Thyroid gland (tissue), 4 donors: ENCODE measurements at regions not wholly inside any gene's neighbourhood (a gene's known extent, or its start where the extent isn't known, plus 50 kb on each side); places are given as distances from the start of the nearest gene placed in this dataset.

Experiments used
- DNase-seq, 2 donors: peaks; one replicate each; pipeline ENCODE4 v3.0.0-alpha.2; 2019
- H3K27ac ChIP-seq, 3 donors: fragments of 200-600 bp; sonication (generic); 1 replicate in 2 of 3; 2 replicates in 1 of 3; pipeline ENCODE4 v1.5.1; 2016 to 2019; ENCODE audit warnings: mild to moderate bottlenecking in 1 of 3, moderate library complexity in 1 of 3
- H3K27me3 ChIP-seq: fragments of 200-600 bp; sonication (generic); one replicate; pipeline ENCODE4 v1.5.1; 2019
- H3K36me3 ChIP-seq, 2 donors: fragments of 200-600 bp; sonication (generic); one replicate each; pipeline ENCODE4 v1.5.1; 2016 to 2019
- H3K4me1 ChIP-seq, 2 donors: fragments of 200-600 bp; sonication (generic); one replicate each; pipeline ENCODE4 v1.5.1; 2017 to 2019
- H3K4me3 ChIP-seq, 3 donors: fragments of 200-600 bp; sonication (generic); replicated peaks in 1 of 3; 1 replicate in 2 of 3; 2 replicates in 1 of 3; pipeline ENCODE4 v1.5.1; 2016; ENCODE audit warnings: mild to moderate bottlenecking in 1 of 3
- H3K9me3 ChIP-seq: fragments of 200-600 bp; sonication (generic); one replicate; pipeline ENCODE4 v1.5.1; 2017
- CTCF ChIP-seq, 6 experiments: fragments of 200-600 bp in 3 of 6; fragments of 450-650 bp in 3 of 6; sonication (generic) in 3 of 6; IDR thresholded peaks; one replicate each; pipeline ENCODE4 v1.5.1; 2016 to 2019; ENCODE audit warnings: antibody characterized with exemption in 6 of 6, mild to moderate bottlenecking in 2 of 6, inconsistent platforms in 1 of 6, moderate library complexity in 1 of 6
- POLR2A ChIP-seq, 2 donors: fragments of 450-650 bp; IDR thresholded peaks; one replicate each; pipeline ENCODE4 v1.6.1; 2017; ENCODE audit warnings: antibody characterized with exemption in 2 of 2, mild to moderate bottlenecking in 2 of 2, moderate library complexity in 1 of 2
- WGBS, 2 donors: methylation state at CpG; one replicate each; pipeline ENCODE4 v1.1.5; 2017; 5-methylcytosine and 5-hydroxymethylcytosine counted together
- intact Hi-C: fragments of 100-400 bp; cut with DNase I; formaldehyde crosslinking; loops from one replicate; pipeline ENCODE4 v1.15.1; 2023

GRCh38 chr11:103662880-103663279 lies 373.6 kb upstream of the DDI1 start:
- H3K36me3 ChIP-seq = no peaks in the 10 kb centered on the region
- H3K4me1 ChIP-seq = no peaks in the 10 kb centered on the region
- no peak for DNase-seq
- TF ChIP-seq POLR2A (IDR thresholded peaks at IDR 0.05) (no peak), CTCF (IDR thresholded peaks at IDR 0.05) (no peak)
- intact Hi-C loops = no loop called here
- 46 to 63% methylated on average over 2 of the region's 2 CpGs for WGBS, 2 donors
- H3K4me3 ChIP-seq = no peak overlapping the region
- no peaks in the 10 kb centered on the region for H3K27me3 ChIP-seq
- no peak overlapping the region for H3K27ac ChIP-seq
- H3K9me3 ChIP-seq = no peaks in the 10 kb centered on the region

GRCh38 chr11:103668859-103669258 lies 367.6 kb upstream of the DDI1 start:
- WGBS, 2 donors = 93 to 100% methylated on average over 2 of the region's 2 CpGs
- DNase-seq = no peak
- no peaks in the 10 kb centered on the region for H3K9me3 ChIP-seq
- no peaks in the 10 kb centered on the region for H3K4me1 ChIP-seq
- H3K27me3 ChIP-seq = no peaks in the 10 kb centered on the region
- intact Hi-C loops = no loop called here
- no peak overlapping the region for H3K27ac ChIP-seq
- H3K36me3 ChIP-seq = no peaks in the 10 kb centered on the region
- H3K4me3 ChIP-seq = no peak overlapping the region
- TF ChIP-seq POLR2A (IDR thresholded peaks at IDR 0.05) = no peak
- TF ChIP-seq CTCF (IDR thresholded peaks at IDR 0.05) = no peak

- H3K4me1 ChIP-seq = no peaks in the 10 kb centered on the region
- H3K9me3 ChIP-seq = no peaks in the 10 kb centered on the region
- no peaks in the 10 kb centered on the region for H3K36me3 ChIP-seq
- 49 to 59% methylated on average over 2 of the region's 2 CpGs for WGBS, 2 donors
- TF ChIP-seq CTCF (IDR thresholded peaks at IDR 0.05) (no peak), POLR2A (IDR thresholded peaks at IDR 0.05) (no peak)
- no peak for DNase-seq
- no peak overlapping the region for H3K4me3 ChIP-seq
- intact Hi-C loops = no loop called here
- H3K27ac ChIP-seq = no peak overlapping the region
- no peaks in the 10 kb centered on the region for H3K27me3 ChIP-seq
These were observed 365.2 kb upstream of the DDI1 start for GRCh38 chr11:103671143-103671651.

GRCh38 chr11:103673773-103674172 lies 362.7 kb upstream of the DDI1 start:
- no peak overlapping the region for H3K27ac ChIP-seq
- 86 to 91% methylated on average over 2 of the region's 2 CpGs for WGBS, 2 donors
- H3K36me3 ChIP-seq = no peaks in the 10 kb centered on the region
- H3K9me3 ChIP-seq = no peaks in the 10 kb centered on the region
- no peak overlapping the region for H3K4me3 ChIP-seq
- intact Hi-C loops = no loop called here
- H3K4me1 ChIP-seq = no peaks in the 10 kb centered on the region
- no peak for TF ChIP-seq POLR2A (IDR thresholded peaks at IDR 0.05)
- TF ChIP-seq CTCF (IDR thresholded peaks at IDR 0.05) = no peak
- no peak for DNase-seq
- H3K27me3 ChIP-seq = no peaks in the 10 kb centered on the region

- no peak for DNase-seq
- 89% methylated on average over 1 of the region's 1 CpG for WGBS, 2 donors
- Histone ChIP-seq H3K27ac (no peak overlapping the region), H3K9me3 (no peaks in the 10 kb centered on the region), H3K36me3 (no peaks in the 10 kb centered on the region), H3K27me3 (no peaks in the 10 kb centered on the region), H3K4me1 (no peaks in the 10 kb centered on the region), H3K4me3 (no peak overlapping the region)
- intact Hi-C loops = no loop called here
- TF ChIP-seq POLR2A (IDR thresholded peaks at IDR 0.05) (no peak), CTCF (IDR thresholded peaks at IDR 0.05) (no peak)
These were observed 360.0 kb upstream of the DDI1 start for GRCh38 chr11:103676413-103676812.
